HEK293 (cell line): ENCODE measurements at regions not wholly inside any gene's neighbourhood (a gene's known extent, or its start where the extent isn't known, plus 50 kb on each side); places are given as distances from the start of the nearest gene placed in this dataset.

ENCODE experiments used
- BCL11A ChIP-seq: fragments of 450-650 bp; formaldehyde crosslinking; IDR thresholded peaks from 2 replicates; pipeline ENCODE4 v1.5.1; 2016; ENCODE audit warnings: low read depth, missing biosample characterization, missing genetic modification characterization
- CTCF ChIP-seq: fragments of 450-650 bp; formaldehyde crosslinking; IDR thresholded peaks from 2 replicates; pipeline ENCODE4 v1.5.1; 2016; ENCODE audit warnings: missing biosample characterization, missing genetic modification characterization
- REPIN1 ChIP-seq: fragments of 450-650 bp; formaldehyde crosslinking; IDR thresholded peaks from 2 replicates; pipeline ENCODE4 v1.5.1; 2017; ENCODE audit warnings: missing biosample characterization, missing genetic modification characterization, low read depth
- SALL2 ChIP-seq: fragments of 450-650 bp; formaldehyde crosslinking; IDR thresholded peaks from 2 replicates; pipeline ENCODE4 v1.5.0; 2017; ENCODE audit warnings: missing biosample characterization, mild to moderate bottlenecking, missing genetic modification characterization, borderline replicate concordance
- ZBTB21 ChIP-seq: fragments of 450-650 bp; formaldehyde crosslinking; IDR thresholded peaks from 2 replicates; pipeline ENCODE4 v1.5.1; 2017; ENCODE audit warnings: missing biosample characterization, missing genetic modification characterization
- ZFP3 ChIP-seq: fragments of 450-650 bp; formaldehyde crosslinking; IDR thresholded peaks from 2 replicates; pipeline ENCODE4 v1.5.1; 2016; ENCODE audit warnings: low read depth, missing biosample characterization, missing genetic modification characterization
- ZNF510 ChIP-seq: fragments of 450-650 bp; formaldehyde crosslinking; IDR thresholded peaks from 2 replicates; pipeline ENCODE4 v1.5.1; 2018; ENCODE audit warnings: mild to moderate bottlenecking, missing genetic modification characterization, missing biosample characterization; ENCODE audit not compliant: insufficient replicate concordance
- ZNF660 ChIP-seq: fragments of 450-650 bp; IDR thresholded peaks from 2 replicates; pipeline ENCODE4 v1.5.1; 2018; ENCODE audit warnings: missing biosample characterization, mild to moderate bottlenecking, missing genetic modification characterization
- ZNF791 ChIP-seq: fragments of 450-650 bp; formaldehyde crosslinking; IDR thresholded peaks from 2 replicates; pipeline ENCODE4 v1.5.1; 2016; ENCODE audit warnings: missing biosample characterization, missing genetic modification characterization

GRCh38 chr7:25643770-25644394 is 415.6 kb upstream of the NPVF start:
- TF ChIP-seq ZNF791 (tag by site-specific recombination): no peak
- TF ChIP-seq CTCF: no peak
- no peak for TF ChIP-seq ZFP3 (tag by site-specific recombination)
- no peak for TF ChIP-seq ZBTB21 (tag by site-specific recombination)
- no peak for TF ChIP-seq REPIN1 (tag by site-specific recombination)
- no peak for TF ChIP-seq ZNF510 (tag by site-specific recombination)
- TF ChIP-seq BCL11A (tag by site-specific recombination): no peak
- no peak for TF ChIP-seq SALL2 (tag by site-specific recombination)
- no peak for TF ChIP-seq ZNF660 (tag by site-specific recombination)
